ENCODE measurements at regions not wholly inside any gene's neighbourhood (a gene's known extent, or its start where the extent isn't known, plus 50 kb on each side); places are given as distances from the start of the nearest gene placed in this dataset.

DNA sequence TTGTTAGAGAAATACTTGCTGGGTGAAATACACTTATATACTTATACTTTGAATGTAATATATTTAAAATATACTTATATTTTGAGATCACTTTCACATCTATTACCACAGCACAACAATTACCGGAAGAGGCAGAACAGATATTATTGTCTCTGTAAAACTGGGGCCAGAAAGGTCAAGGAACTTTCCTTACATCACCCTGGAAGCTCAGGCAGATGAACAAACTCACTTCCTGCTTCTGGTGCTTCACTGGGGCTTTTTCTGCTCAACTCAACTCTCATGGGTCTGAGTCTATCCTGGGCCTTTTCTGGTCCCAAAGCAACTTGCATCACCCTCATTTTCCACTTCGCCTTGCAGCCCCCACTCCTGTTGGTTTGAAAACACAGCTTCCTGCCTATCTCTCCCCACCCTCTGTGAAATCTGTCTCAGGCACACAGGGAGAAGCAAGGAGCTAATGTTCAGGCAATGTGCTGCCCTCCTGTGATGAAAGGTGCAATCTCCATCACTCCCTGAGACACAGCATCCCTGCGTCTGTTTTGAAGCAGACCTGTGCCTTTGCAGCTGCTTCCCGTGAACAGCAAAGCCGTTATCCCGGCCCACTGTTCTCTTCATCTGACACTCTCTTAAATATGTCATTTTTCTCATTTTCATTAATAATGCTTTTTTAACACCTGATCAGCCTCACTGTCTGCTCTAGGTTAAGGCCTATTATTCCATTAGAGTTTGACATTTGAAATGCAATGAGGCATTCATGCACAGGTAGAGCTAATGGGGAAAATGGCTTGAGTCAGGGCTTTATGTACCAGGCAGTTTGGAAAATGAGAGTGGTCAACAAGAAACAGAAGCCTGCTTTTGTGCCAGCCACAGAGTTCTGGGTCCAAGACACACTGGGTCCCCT, 251.9 kb upstream of the CHAC2 start:
- TF ChIP-seq, protein P1, sequence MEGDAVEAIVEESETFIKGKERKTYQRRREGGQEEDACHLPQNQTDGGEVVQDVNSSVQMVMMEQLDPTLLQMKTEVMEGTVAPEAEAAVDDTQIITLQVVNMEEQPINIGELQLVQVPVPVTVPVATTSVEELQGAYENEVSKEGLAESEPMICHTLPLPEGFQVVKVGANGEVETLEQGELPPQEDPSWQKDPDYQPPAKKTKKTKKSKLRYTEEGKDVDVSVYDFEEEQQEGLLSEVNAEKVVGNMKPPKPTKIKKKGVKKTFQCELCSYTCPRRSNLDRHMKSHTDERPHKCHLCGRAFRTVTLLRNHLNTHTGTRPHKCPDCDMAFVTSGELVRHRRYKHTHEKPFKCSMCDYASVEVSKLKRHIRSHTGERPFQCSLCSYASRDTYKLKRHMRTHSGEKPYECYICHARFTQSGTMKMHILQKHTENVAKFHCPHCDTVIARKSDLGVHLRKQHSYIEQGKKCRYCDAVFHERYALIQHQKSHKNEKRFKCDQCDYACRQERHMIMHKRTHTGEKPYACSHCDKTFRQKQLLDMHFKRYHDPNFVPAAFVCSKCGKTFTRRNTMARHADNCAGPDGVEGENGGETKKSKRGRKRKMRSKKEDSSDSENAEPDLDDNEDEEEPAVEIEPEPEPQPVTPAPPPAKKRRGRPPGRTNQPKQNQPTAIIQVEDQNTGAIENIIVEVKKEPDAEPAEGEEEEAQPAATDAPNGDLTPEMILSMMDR (IDR thresholded peaks at IDR 0.05): no peak
- no peak for TF ChIP-seq EP300 (IDR thresholded peaks at IDR 0.05)

All from suprapubic skin (tissue), 3 donors.